ENCODE measurements at regions not wholly inside any gene's neighbourhood (a gene's known extent, or its start where the extent isn't known, plus 50 kb on each side); places are given as distances from the start of the nearest gene placed in this dataset.
A peak's percentile ranks its signal among the peaks of the same experiment; 100 is the strongest.

DNA sequence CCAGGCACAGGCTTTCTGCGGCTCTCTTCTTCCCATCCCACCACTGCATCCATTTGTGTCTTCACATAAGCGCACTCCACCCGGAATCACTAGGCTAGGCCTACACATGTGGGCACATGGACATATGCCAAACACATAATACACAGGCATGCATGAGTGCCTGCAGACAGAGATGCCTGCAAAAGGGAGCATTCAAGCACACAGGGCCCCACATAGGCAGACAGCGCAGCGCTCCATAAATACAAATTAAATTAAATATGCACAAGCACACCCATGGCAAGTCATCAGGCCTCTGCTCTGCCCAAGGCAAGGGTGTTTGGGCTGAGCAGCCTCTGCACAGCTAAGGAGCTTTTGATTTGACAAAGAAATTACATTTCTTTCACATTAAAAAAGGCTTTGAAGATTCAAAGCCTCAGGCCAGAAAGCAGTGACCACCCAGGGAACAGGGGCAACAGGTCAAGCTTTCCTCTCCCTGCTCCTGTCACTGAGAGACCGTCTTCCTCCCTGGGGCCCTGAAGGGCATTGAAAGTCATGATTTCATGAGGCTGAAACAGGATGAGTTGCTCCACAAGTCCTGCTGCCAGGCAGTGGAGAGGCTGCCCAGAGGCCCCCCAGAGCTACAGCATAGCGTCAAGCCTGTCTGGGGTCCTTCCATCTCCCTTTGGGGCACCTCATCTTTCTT, 134.2 kb upstream of the LRFN2 start:
- Histone ChIP-seq H3K4me1 (ENCODE audit: control insufficient read depth in 1 of 2, insufficient read depth in 2 of 2, low read length in 2 of 2) (peaks cover 8 to 21% of the 10 kb centered on the region in 2 donors), H3K36me3 (ENCODE audit: control insufficient read depth in 1 of 2, insufficient read depth in 2 of 2, low read length in 2 of 2) (no peaks in the 10 kb centered on the region), H3K9ac (ENCODE audit: low read depth in 1 of 2, low read length in 2 of 2) (no peak overlapping the region), H3K27me3 (ENCODE audit: control insufficient read depth in 1 of 2, insufficient read depth in 2 of 2, low read length in 2 of 2) (no peaks in the 10 kb centered on the region), H3K4me3 (ENCODE audit: low read depth in 1 of 2, low read length in 2 of 2) (no peak overlapping the region), H3K27ac (ENCODE audit: low read depth, low read length) (no peak overlapping the region), H3K9me3 (ENCODE audit: control insufficient read depth in 1 of 2, low read length in 2 of 2) (no peaks in the 10 kb centered on the region)

GRCh38 chr6:40720375-40720748, 133.2 kb upstream of the LRFN2 start:
- H3K4me1 ChIP-seq (ENCODE audit: control insufficient read depth in 1 of 2, insufficient read depth in 2 of 2, low read length in 2 of 2) = peaks cover 8 to 23% of the 10 kb centered on the region in 2 donors

GRCh38 chr6:40719671-40720374, 132.7 kb upstream of the LRFN2 start:
- Histone ChIP-seq H3K4me1 (ENCODE audit: control insufficient read depth in 1 of 2, insufficient read depth in 2 of 2, low read length in 2 of 2) (peaks cover 14 to 28% of the 10 kb centered on the region in 2 donors), H3K9me3 (ENCODE audit: control insufficient read depth in 1 of 2, low read length in 2 of 2) (no peaks in the 10 kb centered on the region), H3K27ac (ENCODE audit: low read depth, low read length) (peak overlapping the region; percentile 5), H3K4me3 (ENCODE audit: low read depth in 1 of 2, low read length in 2 of 2) (peak overlapping the region; percentile 23 to 39), H3K27me3 (ENCODE audit: control insufficient read depth in 1 of 2, insufficient read depth in 2 of 2, low read length in 2 of 2) (no peaks in the 10 kb centered on the region), H3K36me3 (ENCODE audit: control insufficient read depth in 1 of 2, insufficient read depth in 2 of 2, low read length in 2 of 2) (no peaks in the 10 kb centered on the region), H3K9ac (ENCODE audit: low read depth in 1 of 2, low read length in 2 of 2) (peak overlapping the region in 1 of 2 donors; percentile 9)

More at GRCh38 chr6:40720375-40720748, 133.2 kb upstream of the LRFN2 start:
- Histone ChIP-seq H3K9ac (ENCODE audit: low read depth in 1 of 2, low read length in 2 of 2) (no peak overlapping the region), H3K36me3 (ENCODE audit: control insufficient read depth in 1 of 2, insufficient read depth in 2 of 2, low read length in 2 of 2) (no peaks in the 10 kb centered on the region), H3K27ac (ENCODE audit: low read depth, low read length) (no peak overlapping the region), H3K9me3 (ENCODE audit: control insufficient read depth in 1 of 2, low read length in 2 of 2) (no peaks in the 10 kb centered on the region), H3K27me3 (ENCODE audit: control insufficient read depth in 1 of 2, insufficient read depth in 2 of 2, low read length in 2 of 2) (no peaks in the 10 kb centered on the region), H3K4me3 (ENCODE audit: low read depth in 1 of 2, low read length in 2 of 2) (peak overlapping the region in 1 of 2 donors; percentile 23)

DNA sequence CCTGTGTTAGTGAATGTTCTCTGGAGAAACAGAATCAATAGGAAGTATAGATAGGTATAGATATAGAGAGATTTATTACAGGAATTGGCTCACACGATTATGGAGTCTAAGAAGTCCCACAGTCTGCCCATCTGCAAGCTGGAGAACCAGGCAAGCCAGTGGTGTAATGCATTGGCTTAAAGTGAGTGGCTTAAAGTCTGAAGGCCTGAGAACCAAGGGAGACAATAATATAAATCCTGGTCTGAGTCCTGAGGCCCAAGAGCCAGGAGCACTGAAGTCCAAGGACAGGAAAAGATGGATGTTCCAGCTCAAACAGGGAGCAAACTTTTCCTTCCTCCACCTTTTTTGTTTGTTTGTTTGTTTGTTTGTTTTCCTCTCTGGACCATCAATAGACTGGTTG, 131.2 kb upstream of the LRFN2 start:
- Histone ChIP-seq H3K27me3 (ENCODE audit: control insufficient read depth in 1 of 2, insufficient read depth in 2 of 2, low read length in 2 of 2) (no peaks in the 10 kb centered on the region), H3K9me3 (ENCODE audit: control insufficient read depth in 1 of 2, low read length in 2 of 2) (no peaks in the 10 kb centered on the region), H3K4me3 (ENCODE audit: low read depth in 1 of 2, low read length in 2 of 2) (no peak overlapping the region), H3K27ac (ENCODE audit: low read depth, low read length) (no peak overlapping the region), H3K36me3 (ENCODE audit: control insufficient read depth in 1 of 2, insufficient read depth in 2 of 2, low read length in 2 of 2) (no peaks in the 10 kb centered on the region), H3K4me1 (ENCODE audit: control insufficient read depth in 1 of 2, insufficient read depth in 2 of 2, low read length in 2 of 2) (peaks cover 15 to 28% of the 10 kb centered on the region in 2 donors), H3K9ac (ENCODE audit: low read depth in 1 of 2, low read length in 2 of 2) (no peak overlapping the region)

DNA sequence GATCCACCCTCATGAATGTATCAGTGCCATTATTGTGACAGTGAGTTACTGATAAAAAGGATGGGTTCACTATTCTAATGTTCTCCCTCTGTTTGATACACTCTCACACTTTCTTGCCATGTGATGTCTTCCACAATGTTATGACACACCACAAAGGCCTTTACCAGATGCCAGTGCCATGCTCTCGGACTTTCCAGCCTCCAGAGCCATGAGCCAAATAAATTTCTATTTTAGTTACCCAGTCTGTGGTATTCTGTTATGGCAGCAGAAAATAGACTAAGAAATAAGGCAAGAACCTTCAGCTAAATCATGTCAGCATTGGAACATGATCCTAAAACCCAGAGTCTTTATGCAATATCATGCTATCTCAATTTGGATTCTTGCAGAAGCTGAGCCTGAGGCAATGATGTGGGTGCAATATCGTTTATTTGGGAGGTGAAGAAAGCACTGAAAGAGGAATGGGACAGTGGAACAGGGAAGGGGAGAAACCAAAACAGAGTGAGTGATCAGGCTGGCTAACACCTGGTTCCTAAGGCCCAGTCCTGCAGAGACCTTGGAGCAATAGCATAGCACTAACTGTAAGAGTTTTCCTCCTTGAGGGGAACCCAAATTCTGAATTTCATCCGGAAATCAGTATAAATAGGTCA, 130.4 kb upstream of the LRFN2 start:
- Histone ChIP-seq H3K9ac (ENCODE audit: low read depth in 1 of 2, low read length in 2 of 2) (no peak overlapping the region), H3K4me3 (ENCODE audit: low read depth in 1 of 2, low read length in 2 of 2) (no peak overlapping the region), H3K27ac (ENCODE audit: low read depth, low read length) (no peak overlapping the region), H3K9me3 (ENCODE audit: control insufficient read depth in 1 of 2, low read length in 2 of 2) (no peaks in the 10 kb centered on the region), H3K4me1 (ENCODE audit: control insufficient read depth in 1 of 2, insufficient read depth in 2 of 2, low read length in 2 of 2) (peaks cover 11 to 23% of the 10 kb centered on the region in 2 donors), H3K36me3 (ENCODE audit: control insufficient read depth in 1 of 2, insufficient read depth in 2 of 2, low read length in 2 of 2) (no peaks in the 10 kb centered on the region), H3K27me3 (ENCODE audit: control insufficient read depth in 1 of 2, insufficient read depth in 2 of 2, low read length in 2 of 2) (no peaks in the 10 kb centered on the region)

- H3K9ac ChIP-seq (ENCODE audit: low read depth in 1 of 2, low read length in 2 of 2) = no peak overlapping the region
- H3K4me1 ChIP-seq (ENCODE audit: control insufficient read depth in 1 of 2, insufficient read depth in 2 of 2, low read length in 2 of 2) = peaks cover 11 to 17% of the 10 kb centered on the region in 2 donors
- no peaks in the 10 kb centered on the region for H3K36me3 ChIP-seq (ENCODE audit: control insufficient read depth in 1 of 2, insufficient read depth in 2 of 2, low read length in 2 of 2)
- H3K27ac ChIP-seq (ENCODE audit: low read depth, low read length) = no peak overlapping the region
- H3K27me3 ChIP-seq (ENCODE audit: control insufficient read depth in 1 of 2, insufficient read depth in 2 of 2, low read length in 2 of 2) = no peaks in the 10 kb centered on the region
- H3K4me3 ChIP-seq (ENCODE audit: low read depth in 1 of 2, low read length in 2 of 2) = no peak overlapping the region
- no peaks in the 10 kb centered on the region for H3K9me3 ChIP-seq (ENCODE audit: control insufficient read depth in 1 of 2, low read length in 2 of 2)
Observed at GRCh38 chr6:40715570-40716403, 128.6 kb upstream of the LRFN2 start.

DNA sequence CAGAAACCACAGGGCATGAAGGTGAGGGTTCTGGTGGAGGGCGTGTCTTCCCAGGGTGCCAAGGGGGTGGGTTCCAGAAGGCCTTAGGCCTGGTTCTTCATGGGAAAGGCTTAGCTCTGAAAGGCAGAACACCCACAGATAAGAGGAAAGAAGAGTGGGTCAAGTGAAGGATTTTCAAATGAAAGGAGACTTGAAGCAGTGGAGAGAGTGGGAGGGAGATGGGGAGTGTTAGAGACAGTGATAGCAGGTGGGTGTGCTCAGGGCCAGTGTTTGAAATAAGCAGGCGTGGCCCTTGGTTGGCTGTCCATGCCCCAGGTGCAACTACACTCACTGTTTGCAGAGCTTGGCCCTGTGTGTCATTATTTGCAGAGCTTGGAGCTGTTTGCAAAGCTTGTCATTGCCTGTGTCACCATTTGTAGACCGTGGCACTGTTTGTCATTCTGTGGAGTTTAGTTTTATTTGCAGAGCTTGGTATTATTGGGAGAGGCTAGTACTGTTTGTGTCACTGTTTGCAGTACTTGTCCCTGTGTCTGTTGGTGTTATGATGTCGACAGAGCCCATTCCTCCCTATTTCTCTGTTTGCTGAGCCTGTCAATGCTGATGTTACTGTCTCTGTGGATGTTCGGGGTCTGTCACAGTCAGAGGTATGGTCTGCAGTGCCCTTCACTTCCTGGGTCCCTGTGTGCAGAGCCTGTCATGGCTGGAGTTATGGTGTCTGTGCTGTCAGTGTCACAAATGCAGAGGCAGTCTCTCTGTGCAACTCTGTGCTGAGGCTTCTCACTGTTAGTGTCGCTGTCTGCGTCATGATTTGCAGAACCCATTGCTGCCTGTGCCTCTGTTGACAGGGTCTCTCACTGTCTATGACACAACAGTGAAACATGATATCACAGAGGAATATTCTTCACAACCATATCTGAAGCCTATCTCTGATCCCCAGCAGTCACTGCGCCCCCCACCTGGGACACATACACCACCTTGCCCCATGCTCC, 127.7 kb upstream of the LRFN2 start:
- H3K9ac ChIP-seq (ENCODE audit: low read depth in 1 of 2, low read length in 2 of 2) = no peak overlapping the region
- no peaks in the 10 kb centered on the region for H3K9me3 ChIP-seq (ENCODE audit: control insufficient read depth in 1 of 2, low read length in 2 of 2)
- no peaks in the 10 kb centered on the region for H3K36me3 ChIP-seq (ENCODE audit: control insufficient read depth in 1 of 2, insufficient read depth in 2 of 2, low read length in 2 of 2)
- H3K4me1 ChIP-seq (ENCODE audit: control insufficient read depth in 1 of 2, insufficient read depth in 2 of 2, low read length in 2 of 2) = peaks cover 9% of the 10 kb centered on the region in 2 donors
- no peak overlapping the region for H3K27ac ChIP-seq (ENCODE audit: low read depth, low read length)
- H3K27me3 ChIP-seq (ENCODE audit: control insufficient read depth in 1 of 2, insufficient read depth in 2 of 2, low read length in 2 of 2) = no peaks in the 10 kb centered on the region
- H3K4me3 ChIP-seq (ENCODE audit: low read depth in 1 of 2, low read length in 2 of 2) = no peak overlapping the region

DNA sequence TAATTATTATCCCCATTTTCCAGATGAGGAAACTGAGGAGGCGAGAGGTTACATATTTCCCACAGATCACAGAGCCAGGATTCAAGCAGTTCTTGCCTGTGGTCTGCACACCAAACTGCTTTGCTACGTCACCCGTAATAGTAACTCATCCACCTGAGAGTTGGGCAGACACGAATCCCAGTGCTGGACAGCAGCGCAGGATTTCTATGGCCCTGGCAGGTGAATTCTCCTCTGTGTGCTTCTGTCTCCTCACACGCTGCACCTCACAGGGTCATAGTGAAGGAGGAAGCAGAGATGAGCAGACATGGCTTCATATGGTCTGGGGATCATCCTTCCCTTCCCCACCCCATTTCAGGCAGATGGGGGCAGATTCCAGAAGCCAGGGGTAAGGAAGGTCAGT, 127.0 kb upstream of the LRFN2 start:
- no peaks in the 10 kb centered on the region for H3K9me3 ChIP-seq (ENCODE audit: control insufficient read depth in 1 of 2, low read length in 2 of 2)
- H3K27ac ChIP-seq (ENCODE audit: low read depth, low read length) = no peak overlapping the region
- H3K36me3 ChIP-seq (ENCODE audit: control insufficient read depth in 1 of 2, insufficient read depth in 2 of 2, low read length in 2 of 2) = no peaks in the 10 kb centered on the region
- H3K4me3 ChIP-seq (ENCODE audit: low read depth in 1 of 2, low read length in 2 of 2) = no peak overlapping the region
- H3K4me1 ChIP-seq (ENCODE audit: control insufficient read depth in 1 of 2, insufficient read depth in 2 of 2, low read length in 2 of 2) = peaks cover 7% of the 10 kb centered on the region in 2 donors
- H3K27me3 ChIP-seq (ENCODE audit: control insufficient read depth in 1 of 2, insufficient read depth in 2 of 2, low read length in 2 of 2) = no peaks in the 10 kb centered on the region
- H3K9ac ChIP-seq (ENCODE audit: low read depth in 1 of 2, low read length in 2 of 2) = no peak overlapping the region

DNA sequence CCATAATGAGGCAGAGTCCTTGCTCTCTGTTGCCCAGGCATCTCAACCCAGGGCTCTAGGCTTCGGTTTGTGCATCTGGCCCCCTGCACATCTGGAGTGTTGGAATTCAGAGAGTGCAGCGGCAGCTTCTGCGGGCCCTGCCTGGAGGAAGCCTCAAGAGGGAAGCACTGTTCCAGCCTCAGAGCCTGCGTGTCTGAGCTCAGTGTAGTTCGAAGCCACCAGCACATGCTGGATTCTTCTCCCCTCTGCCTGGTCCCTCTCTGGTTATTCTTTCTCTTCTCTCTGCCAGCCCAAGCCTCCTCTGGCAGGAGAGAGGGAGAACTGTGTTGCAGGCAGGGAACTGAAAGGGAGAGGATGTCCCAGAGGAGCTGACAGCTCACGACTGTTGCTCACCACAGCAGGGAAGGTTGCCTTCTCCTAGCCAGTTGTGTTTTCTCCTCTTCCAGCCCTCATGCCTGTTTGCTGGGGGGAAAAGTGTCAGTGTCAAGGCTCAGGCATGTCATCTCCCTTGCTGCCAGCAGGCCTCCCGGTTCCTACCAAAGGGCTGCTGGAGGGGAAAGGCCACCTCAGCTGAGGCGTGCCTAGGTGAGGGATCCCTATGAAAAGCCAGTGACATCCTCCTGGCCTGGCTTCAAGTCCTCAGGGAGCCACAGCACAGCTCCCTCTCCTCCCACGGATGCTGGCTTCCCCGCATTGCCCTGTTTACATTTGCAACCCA, 126.0 kb upstream of the LRFN2 start:
- Histone ChIP-seq H3K4me1 (ENCODE audit: control insufficient read depth in 1 of 2, insufficient read depth in 2 of 2, low read length in 2 of 2) (peaks cover 7% of the 10 kb centered on the region in 2 donors), H3K36me3 (ENCODE audit: control insufficient read depth in 1 of 2, insufficient read depth in 2 of 2, low read length in 2 of 2) (no peaks in the 10 kb centered on the region), H3K9me3 (ENCODE audit: control insufficient read depth in 1 of 2, low read length in 2 of 2) (no peaks in the 10 kb centered on the region), H3K27me3 (ENCODE audit: control insufficient read depth in 1 of 2, insufficient read depth in 2 of 2, low read length in 2 of 2) (no peaks in the 10 kb centered on the region), H3K4me3 (ENCODE audit: low read depth in 1 of 2, low read length in 2 of 2) (no peak overlapping the region), H3K9ac (ENCODE audit: low read depth in 1 of 2, low read length in 2 of 2) (no peak overlapping the region), H3K27ac (ENCODE audit: low read depth, low read length) (no peak overlapping the region)

All from duodenal mucosa (tissue), 2 donors.